ENCODE measurements at regions not wholly inside any gene's neighbourhood (a gene's known extent, or its start where the extent isn't known, plus 50 kb on each side); places are given as distances from the start of the nearest gene placed in this dataset.
"Not testable (repeated sequence)": the region's sequence is repeated elsewhere in the genome, so short reads cannot be mapped to it uniquely, and the experiment has no call there.

DNA sequence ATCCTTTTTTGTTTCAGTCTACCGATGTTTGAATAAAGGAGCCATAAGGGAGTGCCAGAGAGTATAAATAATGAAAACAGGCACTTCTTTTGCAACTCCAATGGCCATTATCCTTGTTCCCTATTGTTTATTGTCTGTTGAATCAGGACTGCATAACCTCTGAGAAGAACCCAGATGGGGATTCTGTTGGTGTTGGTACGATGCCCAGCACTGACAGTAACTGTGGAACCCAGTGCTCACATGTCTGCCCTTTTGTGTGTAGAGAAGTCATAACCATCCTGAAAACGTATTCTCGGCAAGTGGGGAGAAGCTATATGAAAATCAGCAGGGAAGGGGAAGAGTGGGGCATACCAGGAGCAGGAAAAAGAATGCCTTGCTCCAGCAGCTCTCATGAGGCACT lies 195.1 kb upstream of the EDNRA start:
- no peak overlapping the region for H3K4me3 ChIP-seq (ENCODE audit: low read depth, low read length)
- peak; percentile 40 for DNase-seq (ENCODE audit: low read depth)
- TF ChIP-seq, protein P1, sequence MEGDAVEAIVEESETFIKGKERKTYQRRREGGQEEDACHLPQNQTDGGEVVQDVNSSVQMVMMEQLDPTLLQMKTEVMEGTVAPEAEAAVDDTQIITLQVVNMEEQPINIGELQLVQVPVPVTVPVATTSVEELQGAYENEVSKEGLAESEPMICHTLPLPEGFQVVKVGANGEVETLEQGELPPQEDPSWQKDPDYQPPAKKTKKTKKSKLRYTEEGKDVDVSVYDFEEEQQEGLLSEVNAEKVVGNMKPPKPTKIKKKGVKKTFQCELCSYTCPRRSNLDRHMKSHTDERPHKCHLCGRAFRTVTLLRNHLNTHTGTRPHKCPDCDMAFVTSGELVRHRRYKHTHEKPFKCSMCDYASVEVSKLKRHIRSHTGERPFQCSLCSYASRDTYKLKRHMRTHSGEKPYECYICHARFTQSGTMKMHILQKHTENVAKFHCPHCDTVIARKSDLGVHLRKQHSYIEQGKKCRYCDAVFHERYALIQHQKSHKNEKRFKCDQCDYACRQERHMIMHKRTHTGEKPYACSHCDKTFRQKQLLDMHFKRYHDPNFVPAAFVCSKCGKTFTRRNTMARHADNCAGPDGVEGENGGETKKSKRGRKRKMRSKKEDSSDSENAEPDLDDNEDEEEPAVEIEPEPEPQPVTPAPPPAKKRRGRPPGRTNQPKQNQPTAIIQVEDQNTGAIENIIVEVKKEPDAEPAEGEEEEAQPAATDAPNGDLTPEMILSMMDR (conservative IDR thresholded peaks at IDR 0.05; ENCODE audit: low read depth, low read length): no peak

DNA sequence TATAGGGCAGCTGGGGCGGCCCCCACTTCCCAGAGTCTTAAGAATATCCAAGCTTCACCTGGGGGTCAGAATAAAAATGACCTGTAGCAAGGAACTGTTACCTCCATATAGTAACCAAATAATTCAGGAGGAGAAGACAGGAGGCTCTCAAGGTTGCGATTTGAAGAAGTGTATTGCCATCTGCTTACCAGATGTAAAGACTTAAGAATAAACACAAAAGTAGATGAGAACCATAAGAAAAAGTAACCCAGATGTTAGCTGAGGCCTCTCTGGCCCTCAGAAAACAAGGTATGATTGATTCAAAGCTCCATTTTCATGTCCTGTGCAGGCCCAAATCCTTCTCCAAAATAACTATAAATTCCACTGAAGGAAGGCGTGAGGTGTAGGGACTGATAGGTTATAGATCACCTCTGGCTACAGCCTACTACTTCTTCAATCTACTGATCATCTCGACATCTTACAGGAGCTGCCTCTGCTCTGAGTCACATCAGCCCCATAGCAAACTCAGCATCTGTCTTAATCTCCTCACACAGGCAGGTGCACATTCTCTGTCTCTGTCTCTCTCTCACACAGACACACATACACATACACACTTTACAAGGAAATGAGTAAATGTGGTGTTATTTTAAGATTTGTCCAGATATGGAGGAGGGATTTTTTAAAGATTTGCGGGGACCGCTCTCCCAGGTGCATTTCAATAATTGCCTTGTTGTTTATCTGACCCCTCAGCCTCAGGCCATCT lies 193.9 kb upstream of the EDNRA start:
- TF ChIP-seq, protein P1 (conservative IDR thresholded peaks at IDR 0.05; ENCODE audit: low read depth, low read length): no peak

DNA sequence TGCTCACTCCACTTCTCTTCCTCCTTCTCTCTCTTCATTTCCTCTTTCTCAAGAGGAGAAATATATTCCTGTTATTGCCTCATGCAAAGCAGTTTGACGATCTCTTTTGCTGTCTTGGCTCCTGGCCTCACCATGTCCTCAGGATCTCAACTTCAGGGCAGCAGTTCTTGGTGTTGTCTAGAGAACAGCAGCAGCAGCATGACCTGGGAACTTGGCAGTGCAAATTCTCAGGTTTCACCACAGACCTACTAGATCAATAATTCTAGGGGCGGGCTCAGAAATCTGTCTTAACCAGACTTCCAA lies 193.4 kb upstream of the EDNRA start:
- H3K4me3 ChIP-seq (ENCODE audit: low read depth, low read length): no peak overlapping the region
- TF ChIP-seq, protein P1 (conservative IDR thresholded peaks at IDR 0.05; ENCODE audit: low read depth, low read length): no peak
- DNase-seq (ENCODE audit: low read depth): peak; percentile 55

More for the DNA sequence above, 193.9 kb upstream of the EDNRA start:
- H3K4me3 ChIP-seq (ENCODE audit: low read depth, low read length): no peak overlapping the region
- DNase-seq (ENCODE audit: low read depth): peak; percentile 28

DNA sequence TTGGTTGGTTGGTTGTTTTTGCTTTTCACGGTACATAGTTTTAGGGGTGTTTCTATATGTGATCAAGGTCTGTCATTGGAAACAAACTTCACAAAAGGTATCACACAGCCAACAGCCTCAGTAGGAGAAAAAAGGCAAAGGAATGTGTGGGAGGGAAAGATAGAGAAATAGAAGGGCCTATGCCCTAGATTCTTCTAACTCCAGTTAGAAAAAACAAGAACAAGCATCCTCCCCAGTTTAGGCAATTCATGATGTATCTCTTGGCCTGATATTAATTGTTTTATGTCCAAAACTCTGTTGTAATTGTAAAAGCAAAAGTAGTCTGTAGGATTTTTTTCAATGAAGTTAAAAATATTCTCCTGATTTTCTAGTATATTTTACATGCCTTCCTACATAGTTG lies 192.4 kb upstream of the EDNRA start:
- no peak for DNase-seq (ENCODE audit: low read depth)
- no peak overlapping the region for H3K4me3 ChIP-seq (ENCODE audit: low read depth, low read length)
- TF ChIP-seq, protein P1 (conservative IDR thresholded peaks at IDR 0.05; ENCODE audit: low read depth, low read length): no peak

DNA sequence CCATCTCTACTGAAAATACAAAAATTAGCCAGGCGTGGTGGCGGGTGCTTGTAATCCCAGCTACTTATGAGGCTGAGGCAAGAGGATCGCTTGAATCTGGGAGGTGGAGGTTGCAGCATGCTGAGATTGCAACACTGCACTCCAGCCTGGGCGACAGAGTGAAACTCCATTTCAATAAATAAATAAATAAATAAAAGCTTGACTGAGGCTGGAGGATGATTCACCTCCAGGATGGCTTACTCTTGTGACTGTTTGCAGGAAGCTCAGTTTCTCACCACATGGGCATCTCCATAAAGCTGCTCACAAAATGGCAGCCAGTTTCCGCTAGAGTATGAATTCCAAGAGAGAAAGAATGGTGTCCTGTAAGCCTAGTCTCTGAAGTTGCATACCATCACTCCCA lies 191.7 kb upstream of the EDNRA start:
- DNase-seq (ENCODE audit: low read depth): peak; percentile 47
- TF ChIP-seq, protein P1 (conservative IDR thresholded peaks at IDR 0.05; ENCODE audit: low read depth, low read length): no peak
- H3K4me3 ChIP-seq (ENCODE audit: low read depth, low read length): no peak overlapping the region

DNA sequence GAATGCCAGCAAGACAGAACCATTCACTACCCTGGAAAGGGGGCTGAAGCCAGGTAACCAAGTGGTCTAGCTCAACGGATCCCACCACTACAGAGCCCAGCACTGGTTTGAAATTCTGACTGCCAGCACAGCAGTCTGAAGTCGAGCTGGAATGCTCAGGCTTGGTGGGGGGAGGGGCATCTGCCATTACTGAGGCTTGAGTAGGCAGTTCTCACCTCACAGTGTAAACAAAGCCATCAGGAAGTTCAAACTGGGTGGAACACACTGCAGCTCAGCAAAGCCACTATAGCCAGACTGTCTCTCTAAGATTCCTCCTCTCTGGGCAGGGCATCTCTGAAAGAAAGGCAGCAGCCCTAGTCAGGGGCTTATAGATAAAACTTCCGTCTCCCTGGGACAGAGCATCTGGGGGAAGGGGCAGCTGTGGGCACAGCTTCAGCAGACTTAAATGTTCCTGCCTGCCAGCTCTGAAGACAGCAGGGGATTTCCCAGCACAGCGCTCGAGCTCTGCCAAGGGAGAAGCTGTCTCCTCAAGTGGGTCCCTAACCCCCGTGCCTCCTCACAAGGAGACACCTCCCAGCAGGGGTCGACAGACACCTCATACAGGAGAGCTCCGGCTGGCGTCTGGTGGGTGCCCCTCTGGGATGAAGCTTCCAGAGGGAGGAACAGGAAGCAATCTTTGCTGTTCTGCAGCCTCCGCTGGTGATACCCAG lies 188.1 kb upstream of the EDNRA start:
- not testable (repeated sequence) for H3K4me3 ChIP-seq (ENCODE audit: low read depth, low read length)
- peak; percentile 39 for DNase-seq (ENCODE audit: low read depth)

DNA sequence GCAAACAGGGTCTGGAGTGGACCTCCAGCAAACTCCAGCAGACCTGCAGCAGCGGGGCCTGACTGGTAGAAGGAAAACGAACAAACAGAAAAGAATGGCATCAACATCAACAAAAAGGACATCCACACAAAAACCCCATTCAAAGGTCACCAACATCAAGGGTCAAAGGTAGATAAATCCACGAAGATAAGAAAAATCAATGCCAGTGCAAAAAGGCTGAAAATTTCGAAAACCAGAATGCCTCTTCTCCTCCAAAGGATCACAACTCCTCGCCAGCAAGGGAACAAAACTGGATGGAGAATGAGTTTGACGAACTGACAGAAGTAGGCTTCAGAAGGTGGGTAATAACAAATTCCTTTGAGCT lies 187.6 kb upstream of the EDNRA start:
- DNase-seq (ENCODE audit: low read depth); H3K4me3 ChIP-seq (ENCODE audit: low read depth, low read length): not testable (repeated sequence)

DNA sequence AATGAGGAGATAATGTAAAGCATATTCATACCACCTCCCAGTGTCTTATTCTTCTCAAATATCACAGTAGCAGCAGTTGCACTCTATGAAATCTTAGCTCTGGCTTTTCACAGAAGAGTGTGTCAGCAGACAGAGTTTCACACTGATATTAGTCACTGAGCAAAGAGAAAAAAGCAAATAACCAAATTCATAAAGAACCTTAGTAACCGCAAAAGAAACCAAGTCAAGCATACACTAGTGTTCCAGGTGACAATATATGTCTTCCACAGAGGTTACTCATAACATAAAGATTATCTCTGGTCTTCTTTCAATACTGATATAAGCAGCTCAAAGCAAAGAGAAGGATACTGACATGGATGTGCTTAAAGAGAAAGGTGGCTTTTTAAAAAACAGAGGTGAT lies 181.7 kb upstream of the EDNRA start:
- no peak overlapping the region for H3K4me3 ChIP-seq (ENCODE audit: low read depth, low read length)
- DNase-seq (ENCODE audit: low read depth): peak; percentile 36
- TF ChIP-seq, protein P1 (conservative IDR thresholded peaks at IDR 0.05; ENCODE audit: low read depth, low read length): no peak
